DMS 273 (cell line): ENCODE measurements at regions not wholly inside any gene's neighbourhood (a gene's known extent, or its start where the extent isn't known, plus 50 kb on each side); places are given as distances from the start of the nearest gene placed in this dataset.
A peak's percentile ranks its signal among the peaks of the same experiment; 100 is the strongest.
"Not testable (repeated sequence)": the region's sequence is repeated elsewhere in the genome, so short reads cannot be mapped to it uniquely, and the experiment has no call there.

Experiments used
- DNase-seq: peaks from one replicate; lab custom pipeline; 2025; ENCODE audit not compliant: unreplicated experiment; lab: John Stamatoyannopoulos, UW

DNA sequence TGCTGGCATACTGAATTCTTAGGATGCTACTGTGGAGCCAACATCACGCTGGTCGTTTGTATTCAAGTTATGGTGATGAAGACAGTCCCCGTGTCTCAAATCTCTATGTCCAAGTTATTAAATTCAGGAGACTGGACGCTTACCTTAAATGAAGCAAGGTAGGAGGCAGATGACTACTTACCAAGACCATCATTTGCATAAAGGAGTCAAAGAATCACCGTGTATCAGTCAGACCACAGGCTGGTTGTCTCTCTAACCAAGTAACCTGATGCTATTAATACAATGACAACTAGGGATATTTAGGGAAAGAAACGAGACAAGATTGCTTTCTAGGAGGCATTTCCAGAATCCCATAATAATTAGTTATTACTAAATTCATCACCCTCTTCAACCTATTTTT, 78.1 kb upstream of the FRMD6 start:
- no peak for DNase-seq

DNA sequence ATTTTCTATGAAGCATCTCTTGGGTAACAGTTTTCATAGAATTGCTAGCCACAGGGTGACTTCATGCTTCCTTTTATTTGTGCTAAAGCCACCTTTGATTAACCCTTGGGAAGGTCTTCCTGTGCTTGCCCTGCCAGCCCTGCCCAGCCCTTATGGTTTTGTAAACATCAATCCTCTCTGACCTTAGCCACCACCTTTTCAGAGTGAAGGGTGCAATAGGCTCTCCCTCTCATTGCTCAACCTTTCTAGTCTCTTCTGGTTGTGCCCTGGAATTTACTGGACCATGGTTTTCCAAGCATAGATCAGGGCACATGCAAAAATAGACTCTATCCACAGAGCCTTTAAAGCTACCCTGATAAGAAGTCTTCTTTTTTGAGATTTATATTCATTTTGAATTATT, 77.7 kb upstream of the FRMD6 start:
- no peak for DNase-seq

- peak; percentile 23 for DNase-seq
These were observed 76.2 kb upstream of the FRMD6 start for GRCh38 chr14:51575349-51576116.

GRCh38 chr14:51576117-51576430, 75.6 kb upstream of the FRMD6 start:
- no peak for DNase-seq

GRCh38 chr14:51576879-51577278, 74.8 kb upstream of the FRMD6 start:
- DNase-seq: no peak

DNA sequence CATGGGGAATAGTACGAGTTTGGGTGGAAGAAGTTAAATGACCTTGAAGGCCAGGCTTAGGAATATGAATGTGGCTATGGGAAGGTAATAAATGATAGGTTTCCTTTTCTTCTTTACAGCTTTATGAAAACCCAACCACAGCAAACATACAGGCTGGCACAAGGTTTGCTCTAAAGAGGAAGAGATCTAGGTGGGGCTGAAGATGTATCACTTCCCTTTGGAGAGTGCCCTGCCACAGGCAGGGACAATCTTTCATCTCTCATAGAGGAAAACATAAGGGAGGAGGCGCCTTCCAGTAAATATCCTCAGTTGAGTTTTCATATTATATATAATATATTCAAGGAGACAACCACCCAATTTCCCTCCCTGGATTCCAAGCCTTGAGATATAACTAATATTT, 72.9 kb upstream of the FRMD6 start:
- DNase-seq: no peak

GRCh38 chr14:51581017-51581881, 70.5 kb upstream of the FRMD6 start:
- DNase-seq: no peak

- no peak for DNase-seq
These were observed 69.3 kb upstream of the FRMD6 start for GRCh38 chr14:51582437-51582836.

DNA sequence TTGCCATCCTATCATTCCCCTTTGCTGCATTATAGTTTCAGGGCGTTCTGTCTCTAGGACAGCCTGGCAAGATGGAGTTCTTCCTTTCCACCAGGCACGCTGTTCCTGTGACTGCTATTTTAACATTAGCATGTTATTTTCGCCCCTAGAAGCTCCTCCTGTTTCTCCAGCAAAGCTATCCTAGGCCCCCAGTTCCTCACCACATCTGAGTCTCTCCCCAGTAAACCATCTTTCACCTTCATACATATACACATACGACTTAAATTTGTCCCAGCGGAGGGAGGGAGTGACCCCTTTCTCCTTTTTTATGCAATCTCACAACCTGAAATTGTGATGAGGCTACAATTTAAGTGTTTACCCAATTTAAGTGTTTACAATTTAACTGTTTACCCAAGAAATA, 66.7 kb upstream of the FRMD6 start:
- no peak for DNase-seq

- no peak for DNase-seq
These were observed 58.9 kb upstream of the FRMD6 start for GRCh38 chr14:51592836-51593235.

DNA sequence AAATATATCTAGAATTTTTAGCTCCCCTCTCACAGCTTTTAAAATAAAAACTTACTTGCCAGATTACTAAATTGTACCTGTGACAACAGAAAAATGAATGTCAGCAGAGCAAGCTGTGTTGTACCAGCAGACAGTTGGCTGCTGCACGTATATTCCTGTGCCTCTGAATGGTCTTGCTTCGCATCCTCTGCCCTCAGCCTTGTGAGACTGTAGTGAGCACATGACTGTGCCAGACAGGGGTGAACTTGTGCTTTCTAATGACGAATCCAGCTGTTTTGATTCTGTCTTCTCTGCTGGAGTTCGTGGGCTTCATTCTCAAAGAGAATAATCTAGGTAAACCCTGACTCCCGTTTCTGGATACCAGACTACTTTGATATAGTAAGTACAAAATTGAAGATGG, 58.3 kb upstream of the FRMD6 start:
- no peak for DNase-seq

- DNase-seq: no peak
These were observed 55.7 kb upstream of the FRMD6 start for GRCh38 chr14:51595881-51596455.

DNA sequence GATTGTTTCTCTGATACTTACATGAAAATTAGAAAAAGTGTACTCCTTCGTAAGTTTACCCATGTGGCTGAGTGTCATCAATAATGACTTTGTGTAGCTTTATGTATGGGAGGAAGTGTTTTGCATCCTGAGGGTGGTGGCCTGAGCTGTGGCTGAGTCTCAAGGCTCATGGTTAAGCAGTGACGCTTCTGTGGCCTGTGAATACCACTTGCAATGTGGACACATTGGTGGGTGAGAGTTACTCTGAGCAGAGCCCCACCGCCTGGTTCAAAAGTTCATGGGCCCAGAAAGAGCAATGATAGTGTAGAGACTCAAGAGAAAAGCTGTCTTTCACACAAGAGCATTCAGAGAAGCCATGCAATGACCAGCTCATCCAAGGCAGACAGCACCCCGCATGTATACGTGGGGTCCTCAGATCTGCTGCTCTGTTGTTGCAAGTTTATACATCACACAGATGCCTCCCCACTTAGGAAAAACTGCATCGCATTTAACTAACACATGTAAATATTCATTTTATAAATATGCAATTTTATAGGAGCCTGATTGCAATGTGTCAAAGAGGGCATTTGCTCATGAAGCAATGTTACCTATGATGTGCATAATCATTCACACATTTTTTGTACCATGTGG, 55.1 kb upstream of the FRMD6 start:
- no peak for DNase-seq

GRCh38 chr14:51597261-51598001, 54.3 kb upstream of the FRMD6 start:
- DNase-seq: no peak

- not testable (repeated sequence) for DNase-seq
These were observed 52.6 kb upstream of the FRMD6 start for GRCh38 chr14:51598924-51599600.

DNA sequence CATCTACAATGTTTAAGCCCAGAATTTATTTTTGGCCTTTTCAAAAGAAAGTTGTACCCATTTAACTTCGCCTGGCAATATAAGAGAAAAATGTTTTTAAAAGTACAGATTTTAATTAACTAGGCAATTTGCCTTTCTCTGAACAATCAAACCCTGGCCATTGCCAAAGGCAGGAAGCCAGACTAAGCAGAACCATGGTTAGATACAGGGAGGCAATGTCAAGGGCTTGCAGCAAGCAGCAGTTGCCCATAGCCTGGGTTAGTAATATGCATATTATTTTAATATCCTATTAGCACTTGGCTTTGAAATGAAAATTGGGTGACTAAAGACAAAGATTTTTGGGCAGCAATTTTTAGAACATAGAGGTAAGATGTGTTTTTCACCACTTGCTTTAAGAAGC, 51.1 kb upstream of the FRMD6 start:
- no peak for DNase-seq
